ENCODE measurements at regions not wholly inside any gene's neighbourhood (a gene's known extent, or its start where the extent isn't known, plus 50 kb on each side); places are given as distances from the start of the nearest gene placed in this dataset.

DNA sequence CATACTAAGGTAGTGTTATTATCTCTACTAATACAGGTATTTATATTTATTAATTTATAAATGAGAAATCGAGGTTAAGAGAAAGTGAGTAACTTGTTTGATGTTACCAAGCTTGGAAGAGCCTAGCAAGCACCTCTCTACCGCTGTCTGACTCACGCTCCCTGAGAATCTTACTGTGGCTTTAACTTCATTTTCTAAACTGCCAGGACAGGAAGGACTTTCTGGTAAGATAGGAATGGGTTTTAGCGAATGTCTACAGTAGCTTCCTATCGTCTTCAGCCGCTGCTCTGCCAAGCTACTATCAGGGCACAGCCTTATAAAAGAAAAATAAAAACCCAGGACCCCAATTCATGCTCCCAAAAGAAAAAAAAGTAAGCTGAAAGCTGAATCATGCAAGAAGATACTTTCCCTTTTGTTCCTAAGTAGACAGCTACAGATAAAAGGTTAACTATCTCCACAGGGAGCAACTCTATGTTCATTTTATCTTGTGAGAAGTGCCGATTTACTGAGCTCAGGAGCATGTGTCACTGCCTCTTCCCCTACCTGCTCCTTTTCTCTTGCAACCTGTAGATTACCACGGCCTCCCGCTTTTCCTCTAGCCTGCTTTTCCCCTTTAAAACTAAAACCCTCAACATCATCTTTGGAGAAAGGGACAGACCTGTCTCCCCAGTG lies 60.2 kb downstream of the THNSL1 start:
- TF ChIP-seq, protein P1, sequence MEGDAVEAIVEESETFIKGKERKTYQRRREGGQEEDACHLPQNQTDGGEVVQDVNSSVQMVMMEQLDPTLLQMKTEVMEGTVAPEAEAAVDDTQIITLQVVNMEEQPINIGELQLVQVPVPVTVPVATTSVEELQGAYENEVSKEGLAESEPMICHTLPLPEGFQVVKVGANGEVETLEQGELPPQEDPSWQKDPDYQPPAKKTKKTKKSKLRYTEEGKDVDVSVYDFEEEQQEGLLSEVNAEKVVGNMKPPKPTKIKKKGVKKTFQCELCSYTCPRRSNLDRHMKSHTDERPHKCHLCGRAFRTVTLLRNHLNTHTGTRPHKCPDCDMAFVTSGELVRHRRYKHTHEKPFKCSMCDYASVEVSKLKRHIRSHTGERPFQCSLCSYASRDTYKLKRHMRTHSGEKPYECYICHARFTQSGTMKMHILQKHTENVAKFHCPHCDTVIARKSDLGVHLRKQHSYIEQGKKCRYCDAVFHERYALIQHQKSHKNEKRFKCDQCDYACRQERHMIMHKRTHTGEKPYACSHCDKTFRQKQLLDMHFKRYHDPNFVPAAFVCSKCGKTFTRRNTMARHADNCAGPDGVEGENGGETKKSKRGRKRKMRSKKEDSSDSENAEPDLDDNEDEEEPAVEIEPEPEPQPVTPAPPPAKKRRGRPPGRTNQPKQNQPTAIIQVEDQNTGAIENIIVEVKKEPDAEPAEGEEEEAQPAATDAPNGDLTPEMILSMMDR (IDR thresholded peaks at IDR 0.05) = no peak
- Histone ChIP-seq H3K4me1 (ENCODE audit: low read depth) (peaks cover 15% of the 10 kb centered on the region), H3K9me3 (no peaks in the 10 kb centered on the region), H3K36me3 (ENCODE audit: low read depth) (no peaks in the 10 kb centered on the region), H3K4me3 (no peak overlapping the region)
- ATAC-seq = no peak
- intact Hi-C loops (cut with DNase I, micrococcal nuclease) = no loop called here
- no peak for DNase-seq

DNA sequence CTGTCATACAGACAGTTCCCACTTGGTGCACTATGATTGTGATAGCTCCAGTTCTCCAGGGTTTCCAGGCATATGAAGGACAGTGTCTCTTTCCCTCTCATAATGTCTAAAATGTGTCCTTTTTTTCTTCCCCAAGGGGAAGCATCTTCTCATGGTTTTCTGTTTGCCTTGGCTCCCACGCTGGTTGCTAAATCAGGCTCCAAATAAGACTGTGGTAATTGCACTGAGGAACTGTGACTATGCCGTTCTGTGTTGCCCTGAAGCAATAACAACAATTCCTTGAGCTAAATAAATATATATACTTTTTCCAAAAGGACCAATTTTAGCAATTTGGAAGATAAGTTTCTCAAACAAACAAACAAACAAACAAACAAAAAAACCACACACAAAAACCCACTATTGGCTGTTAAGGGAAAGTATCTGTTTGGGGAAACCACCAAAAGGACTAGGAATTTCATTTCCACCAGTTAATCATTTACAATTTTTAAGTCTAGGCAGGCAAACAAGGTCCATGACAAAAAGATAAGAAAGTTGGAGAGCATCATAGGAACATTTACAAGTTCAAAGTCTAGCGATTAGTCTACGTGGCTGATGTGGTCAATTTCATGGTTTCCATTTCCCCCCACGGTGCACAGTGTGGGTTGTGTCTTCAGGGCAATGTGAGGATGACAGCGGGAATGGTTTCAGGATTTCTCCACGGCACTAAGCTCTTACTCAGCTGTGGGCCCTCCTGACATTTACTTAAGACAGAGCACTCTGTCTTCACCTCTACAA lies 62.4 kb downstream of the THNSL1 start:
- TF ChIP-seq, protein P1 (IDR thresholded peaks at IDR 0.05) = no peak
- ATAC-seq = peak; percentile 89
- intact Hi-C loops (cut with DNase I, micrococcal nuclease) = no loop called here
- Histone ChIP-seq H3K4me1 (ENCODE audit: low read depth) (peaks cover 15% of the 10 kb centered on the region), H3K36me3 (ENCODE audit: low read depth) (no peaks in the 10 kb centered on the region), H3K9me3 (no peaks in the 10 kb centered on the region), H3K4me3 (no peak overlapping the region)
- peak in 1 of 3 donors; percentile 65 for DNase-seq

DNA sequence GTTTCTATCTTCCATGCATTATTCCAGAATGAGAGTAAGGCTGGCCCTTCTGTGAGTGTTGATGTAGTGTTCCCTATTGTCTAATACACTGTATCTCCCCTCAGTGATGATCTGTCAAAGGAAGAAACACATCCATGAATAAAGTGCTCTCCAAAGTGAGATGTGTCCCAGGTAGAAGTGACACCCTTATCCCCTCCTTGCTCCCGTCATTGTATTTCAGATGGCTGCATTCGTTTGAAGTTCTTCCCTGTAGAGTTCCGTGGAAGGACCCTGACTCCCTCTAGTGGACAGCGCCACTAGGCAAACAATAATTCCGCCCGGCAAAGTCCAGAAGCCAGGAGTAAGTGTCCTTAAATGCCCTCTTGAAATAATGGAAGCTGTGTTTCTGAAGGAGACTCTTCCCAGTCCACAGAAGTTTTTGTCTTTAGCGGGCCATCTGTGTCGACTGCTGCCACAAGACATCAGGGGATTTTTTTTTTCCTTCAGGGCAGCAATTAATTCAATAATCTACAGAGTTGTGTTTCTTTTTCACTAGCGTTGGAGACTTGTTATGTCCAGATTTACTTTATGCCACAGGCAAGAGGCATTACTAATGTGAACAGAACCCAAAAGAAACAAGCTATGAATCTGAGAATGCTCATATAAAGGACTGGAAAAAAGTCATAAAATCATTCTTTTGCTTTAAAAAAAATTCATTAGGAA lies 64.6 kb downstream of the THNSL1 start:
- Histone ChIP-seq H3K9me3 (no peaks in the 10 kb centered on the region), H3K4me3 (no peak overlapping the region), H3K4me1 (ENCODE audit: low read depth) (peaks cover 15% of the 10 kb centered on the region), H3K36me3 (ENCODE audit: low read depth) (no peaks in the 10 kb centered on the region)
- TF ChIP-seq, protein P1 (IDR thresholded peaks at IDR 0.05) = peak; percentile 70
- peak; percentile 59 to 94 (median 84) for DNase-seq
- ATAC-seq = peak; percentile 92
- intact Hi-C loops (cut with DNase I, micrococcal nuclease) = loop anchor here in 1 of 2 donors (10.0 kb wide), 1 partner anchor 436 kb away; no protein-coding TSS in a partner anchor

DNA sequence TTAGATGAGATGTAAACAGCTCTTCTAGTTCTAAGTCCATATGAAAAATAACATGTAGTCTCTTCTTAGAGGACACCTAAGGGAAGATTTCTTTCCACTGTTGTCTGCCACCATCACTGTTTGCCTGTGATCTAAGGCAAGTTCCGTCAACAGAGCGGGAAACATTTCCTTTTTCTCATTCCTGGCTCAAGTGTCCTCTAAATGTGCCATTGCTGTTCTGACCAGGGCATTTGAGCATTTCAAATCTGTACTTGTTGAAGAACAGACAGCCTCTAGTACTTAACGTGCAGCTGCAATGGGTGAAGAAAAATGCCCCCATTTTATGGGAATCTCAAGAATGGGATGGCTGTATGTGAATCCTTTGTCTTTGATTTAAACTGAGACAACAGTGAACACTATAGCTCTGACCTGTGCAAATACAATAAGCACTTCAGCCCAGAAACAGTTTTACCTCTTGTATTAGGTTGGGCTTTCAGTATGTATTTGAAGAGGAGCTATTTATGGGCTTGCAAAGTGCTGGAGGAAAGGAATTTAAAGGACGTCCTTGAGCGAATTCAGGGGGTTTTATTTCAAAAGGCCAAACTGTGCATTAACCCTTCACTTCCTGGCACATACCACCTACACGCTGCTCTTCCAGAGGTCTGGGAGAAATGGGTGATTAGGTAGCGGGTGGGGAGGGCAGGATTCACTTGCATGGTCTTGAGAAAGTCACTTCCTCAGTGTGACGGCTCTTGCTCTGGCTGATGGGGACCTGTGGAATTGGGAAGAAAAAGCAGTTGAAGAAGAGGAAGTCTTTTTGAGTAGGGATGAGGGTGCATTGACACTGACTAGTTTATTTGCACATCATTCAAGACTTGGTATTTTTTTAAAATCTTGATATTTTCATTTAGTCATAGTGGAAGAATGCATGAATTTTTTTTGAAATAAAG lies 66.1 kb downstream of the THNSL1 start:
- intact Hi-C loops (cut with DNase I, micrococcal nuclease) = loop anchor here in 1 of 2 donors (10.0 kb wide), 1 partner anchor 438 kb away; no protein-coding TSS in a partner anchor
- ATAC-seq (no peak), DNase-seq (no peak)
- Histone ChIP-seq H3K4me1 (ENCODE audit: low read depth) (peaks cover 15% of the 10 kb centered on the region), H3K9me3 (no peaks in the 10 kb centered on the region), H3K36me3 (ENCODE audit: low read depth) (no peaks in the 10 kb centered on the region), H3K4me3 (no peak overlapping the region)
- TF ChIP-seq, protein P1 (IDR thresholded peaks at IDR 0.05) = no peak

Data from mucosa of descending colon (tissue), 3 donors.